ENCODE measurements at regions not wholly inside any gene's neighbourhood (a gene's known extent, or its start where the extent isn't known, plus 50 kb on each side); places are given as distances from the start of the nearest gene placed in this dataset.

- no peak overlapping the region for H3K4me3 ChIP-seq (ENCODE audit: low read depth, low read length, poor library complexity, severe bottlenecking)
- H4K20me1 ChIP-seq (ENCODE audit: insufficient read depth, low read length) = no peaks in the 10 kb centered on the region
- no peak for DNase-seq (ENCODE audit: low spot score)
- H3K27ac ChIP-seq (ENCODE audit: low read depth, low read length, poor library complexity, severe bottlenecking) = no peak overlapping the region
- no peaks in the 10 kb centered on the region for H3K9me3 ChIP-seq (ENCODE audit: low read length)
- no peak overlapping the region for H3K4me2 ChIP-seq (ENCODE audit: low read length)
- CTCF ChIA-PET (ENCODE audit: unreplicated experiment) = no interaction called here
- no peaks in the 10 kb centered on the region for H3K4me1 ChIP-seq (ENCODE audit: insufficient read depth, low read length, poor library complexity, severe bottlenecking)
- intact Hi-C loops (cut with micrococcal nuclease; ENCODE audit: unreplicated experiment) = loop anchor here (10.0 kb wide), 1 partner anchor 344 kb away; no protein-coding TSS in a partner anchor
- TF ChIP-seq, protein P1, sequence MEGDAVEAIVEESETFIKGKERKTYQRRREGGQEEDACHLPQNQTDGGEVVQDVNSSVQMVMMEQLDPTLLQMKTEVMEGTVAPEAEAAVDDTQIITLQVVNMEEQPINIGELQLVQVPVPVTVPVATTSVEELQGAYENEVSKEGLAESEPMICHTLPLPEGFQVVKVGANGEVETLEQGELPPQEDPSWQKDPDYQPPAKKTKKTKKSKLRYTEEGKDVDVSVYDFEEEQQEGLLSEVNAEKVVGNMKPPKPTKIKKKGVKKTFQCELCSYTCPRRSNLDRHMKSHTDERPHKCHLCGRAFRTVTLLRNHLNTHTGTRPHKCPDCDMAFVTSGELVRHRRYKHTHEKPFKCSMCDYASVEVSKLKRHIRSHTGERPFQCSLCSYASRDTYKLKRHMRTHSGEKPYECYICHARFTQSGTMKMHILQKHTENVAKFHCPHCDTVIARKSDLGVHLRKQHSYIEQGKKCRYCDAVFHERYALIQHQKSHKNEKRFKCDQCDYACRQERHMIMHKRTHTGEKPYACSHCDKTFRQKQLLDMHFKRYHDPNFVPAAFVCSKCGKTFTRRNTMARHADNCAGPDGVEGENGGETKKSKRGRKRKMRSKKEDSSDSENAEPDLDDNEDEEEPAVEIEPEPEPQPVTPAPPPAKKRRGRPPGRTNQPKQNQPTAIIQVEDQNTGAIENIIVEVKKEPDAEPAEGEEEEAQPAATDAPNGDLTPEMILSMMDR (conservative IDR thresholded peaks at IDR 0.05; ENCODE audit: low read length) = no peak
- no peak for TF ChIP-seq EZH2phosphoT487 (IDR thresholded peaks at IDR 0.05; ENCODE audit: borderline replicate concordance, low read depth, low read length)
- BruUV-seq (replicated peaks) = no TSS peak
- no peaks in the 10 kb centered on the region for H3K9me2 ChIP-seq (ENCODE audit: insufficient read depth, low read length)
- H3K36me3 ChIP-seq (ENCODE audit: insufficient read depth, low read length) = no peaks in the 10 kb centered on the region
- H2AFZ ChIP-seq (ENCODE audit: low read length) = no peak overlapping the region
- no peaks in the 10 kb centered on the region for H3K79me2 ChIP-seq (ENCODE audit: insufficient read depth, low read depth, low read length)
- POLR2A ChIA-PET = no interaction called here
Observed at GRCh38 chr2:40558761-40559160, 106.9 kb upstream of the SLC8A1 start.

- Histone ChIP-seq H3K4me3 (ENCODE audit: low read depth, low read length, poor library complexity, severe bottlenecking) (no peak overlapping the region), H3K36me3 (ENCODE audit: insufficient read depth, low read length) (no peaks in the 10 kb centered on the region), H3K27ac (ENCODE audit: low read depth, low read length, poor library complexity, severe bottlenecking) (no peak overlapping the region), H3K4me2 (ENCODE audit: low read length) (no peak overlapping the region), H3K4me1 (ENCODE audit: insufficient read depth, low read length, poor library complexity, severe bottlenecking) (no peaks in the 10 kb centered on the region), H3K9me2 (ENCODE audit: insufficient read depth, low read length) (no peaks in the 10 kb centered on the region), H4K20me1 (ENCODE audit: insufficient read depth, low read length) (no peaks in the 10 kb centered on the region), H3K9me3 (ENCODE audit: low read length) (no peaks in the 10 kb centered on the region), H3K79me2 (ENCODE audit: insufficient read depth, low read depth, low read length) (no peaks in the 10 kb centered on the region), H2AFZ (ENCODE audit: low read length) (no peak overlapping the region)
- no TSS peak for BruUV-seq (replicated peaks)
- ChIA-PET POLR2A (no interaction called here), CTCF (ENCODE audit: unreplicated experiment) (no interaction called here)
- DNase-seq (ENCODE audit: low spot score) = no peak
- TF ChIP-seq, protein P1 (conservative IDR thresholded peaks at IDR 0.05; ENCODE audit: low read length) = no peak
- TF ChIP-seq EZH2phosphoT487 (IDR thresholded peaks at IDR 0.05; ENCODE audit: borderline replicate concordance, low read depth, low read length) = no peak
- intact Hi-C loops (cut with micrococcal nuclease; ENCODE audit: unreplicated experiment) = loop anchor here (10.0 kb wide), 1 partner anchor 344 kb away; no protein-coding TSS in a partner anchor
Observed at GRCh38 chr2:40559175-40559574, 107.3 kb upstream of the SLC8A1 start.

DNA sequence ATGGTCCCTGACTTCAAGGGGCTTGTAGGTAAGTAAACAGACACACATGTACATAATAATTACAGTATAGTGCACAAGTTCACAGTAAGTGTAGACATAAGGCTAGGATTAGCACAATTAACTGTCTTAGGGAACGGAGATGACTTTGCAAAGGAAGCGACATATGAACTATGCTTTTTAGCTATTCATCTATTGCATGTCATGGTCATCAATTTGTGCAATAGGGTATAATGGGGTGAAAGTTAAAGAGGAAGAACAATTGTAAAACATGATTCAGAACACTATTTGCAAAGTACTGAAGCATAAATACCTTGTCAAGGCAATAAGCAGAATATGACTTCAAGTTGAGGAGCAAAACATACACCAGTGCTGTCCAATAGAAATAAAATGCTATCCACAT is 112.3 kb upstream of the SLC8A1 start:
- no peaks in the 10 kb centered on the region for H3K79me2 ChIP-seq (ENCODE audit: insufficient read depth, low read depth, low read length)
- DNase-seq (ENCODE audit: low spot score) = no peak
- ChIA-PET CTCF (ENCODE audit: unreplicated experiment) (no interaction called here), POLR2A (interaction anchor here (0.6 kb wide), 1 partner anchor 554 kb away, joined by 3 read pairs; no protein-coding TSS in a partner anchor)
- H3K27ac ChIP-seq (ENCODE audit: low read depth, low read length, poor library complexity, severe bottlenecking) = no peak overlapping the region
- no peaks in the 10 kb centered on the region for H3K9me3 ChIP-seq (ENCODE audit: low read length)
- no peak overlapping the region for H3K4me2 ChIP-seq (ENCODE audit: low read length)
- intact Hi-C loops (cut with micrococcal nuclease; ENCODE audit: unreplicated experiment) = no loop called here
- no peaks in the 10 kb centered on the region for H3K4me1 ChIP-seq (ENCODE audit: insufficient read depth, low read length, poor library complexity, severe bottlenecking)
- no peaks in the 10 kb centered on the region for H3K36me3 ChIP-seq (ENCODE audit: insufficient read depth, low read length)
- TF ChIP-seq EZH2phosphoT487 (IDR thresholded peaks at IDR 0.05; ENCODE audit: borderline replicate concordance, low read depth, low read length) = no peak
- TF ChIP-seq, protein P1 (conservative IDR thresholded peaks at IDR 0.05; ENCODE audit: low read length) = no peak
- H2AFZ ChIP-seq (ENCODE audit: low read length) = no peak overlapping the region
- no peaks in the 10 kb centered on the region for H4K20me1 ChIP-seq (ENCODE audit: insufficient read depth, low read length)
- H3K4me3 ChIP-seq (ENCODE audit: low read depth, low read length, poor library complexity, severe bottlenecking) = no peak overlapping the region
- H3K9me2 ChIP-seq (ENCODE audit: insufficient read depth, low read length) = no peaks in the 10 kb centered on the region
- no TSS peak for BruUV-seq (replicated peaks)
